ENCODE measurements at regions not wholly inside any gene's neighbourhood (a gene's known extent, or its start where the extent isn't known, plus 50 kb on each side); places are given as distances from the start of the nearest gene placed in this dataset.
"Not testable (repeated sequence)": the region's sequence is repeated elsewhere in the genome, so short reads cannot be mapped to it uniquely, and the experiment has no call there.

GRCh38 chr1:232147215-232147614 lies 482.7 kb downstream of the SIPA1L2 start:
- no peak for DNase-seq

- no peak for DNase-seq
These were observed 483.4 kb downstream of the SIPA1L2 start for GRCh38 chr1:232146514-232146913.

- DNase-seq, result no peak
These were observed 484.2 kb downstream of the SIPA1L2 start for GRCh38 chr1:232145768-232146167.

- no peak for DNase-seq
These were observed 485.2 kb downstream of the SIPA1L2 start for GRCh38 chr1:232144696-232145230.

GRCh38 chr1:232143315-232143886 lies 486.5 kb downstream of the SIPA1L2 start:
- DNase-seq, result no peak

GRCh38 chr1:232142403-232143314 lies 487.3 kb downstream of the SIPA1L2 start:
- no peak for DNase-seq

GRCh38 chr1:232141167-232141448 lies 488.8 kb downstream of the SIPA1L2 start:
- DNase-seq, result not testable (repeated sequence)

- DNase-seq, result no peak
These were observed 489.3 kb downstream of the SIPA1L2 start for GRCh38 chr1:232140419-232141166.

GRCh38 chr1:232139444-232139843 lies 490.5 kb downstream of the SIPA1L2 start:
- no peak for DNase-seq

- DNase-seq, result no peak
These were observed 491.9 kb downstream of the SIPA1L2 start for GRCh38 chr1:232138044-232138443.

- no peak for DNase-seq
These were observed 492.9 kb downstream of the SIPA1L2 start for GRCh38 chr1:232137066-232137465.

- no peak for DNase-seq
These were observed 493.8 kb downstream of the SIPA1L2 start for GRCh38 chr1:232136136-232136535.

- no peak for DNase-seq
These were observed 495.6 kb downstream of the SIPA1L2 start for GRCh38 chr1:232134365-232134764.

GRCh38 chr1:232132572-232132971 lies 497.4 kb downstream of the SIPA1L2 start:
- no peak for DNase-seq

GRCh38 chr1:232131715-232132391 lies 498.1 kb downstream of the SIPA1L2 start:
- DNase-seq, result no peak

GRCh38 chr1:232130815-232131480 lies 499.0 kb downstream of the SIPA1L2 start:
- no peak for DNase-seq

- no peak for DNase-seq
These were observed 500.6 kb downstream of the DISC1 start for GRCh38 chr1:232127190-232127589.

GRCh38 chr1:232123775-232124659 lies 497.4 kb downstream of the DISC1 start:
- no peak for DNase-seq

GRCh38 chr1:232117903-232118302 lies 491.3 kb downstream of the DISC1 start:
- DNase-seq, result not testable (repeated sequence)

- no peak for DNase-seq
These were observed 488.4 kb downstream of the DISC1 start for GRCh38 chr1:232114985-232115384.

GRCh38 chr1:232112076-232112475 lies 485.5 kb downstream of the DISC1 start:
- DNase-seq, result no peak

Data from NCI-H2081 treated with DMSO at 0.1 percent for 48 hours (cell line).